Hippocampal formation (tissue), 2 donors: ENCODE measurements at regions not wholly inside any gene's neighbourhood (a gene's known extent, or its start where the extent isn't known, plus 50 kb on each side); places are given as distances from the start of the nearest gene placed in this dataset.

Experiments
- DNase-seq, 2 donors: peaks; one replicate each; lab custom pipeline; 2025; lab: John Stamatoyannopoulos, UW

DNA sequence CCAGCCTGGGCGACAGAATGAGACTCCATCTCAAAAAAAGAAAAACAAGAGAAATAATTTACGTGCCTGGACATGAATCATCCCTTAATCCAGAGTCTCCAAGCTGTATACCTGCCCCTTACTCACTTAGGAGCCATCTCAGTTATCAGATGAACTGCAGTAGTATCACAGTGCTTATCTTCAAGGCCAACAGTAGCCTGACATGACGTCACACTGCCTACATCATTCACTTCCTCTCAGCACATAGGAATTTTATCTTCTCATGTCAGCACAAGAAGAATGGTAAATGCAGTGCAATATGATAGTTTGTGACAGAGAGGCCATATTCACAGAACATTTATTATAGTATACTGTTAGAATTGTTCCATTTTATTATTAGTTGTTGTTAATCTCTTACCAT, 216.6 kb downstream of the SS18 start:
- no peak for DNase-seq

GRCh38 chr18:25866331-25866730, 224.1 kb downstream of the SS18 start:
- no peak for DNase-seq

DNA sequence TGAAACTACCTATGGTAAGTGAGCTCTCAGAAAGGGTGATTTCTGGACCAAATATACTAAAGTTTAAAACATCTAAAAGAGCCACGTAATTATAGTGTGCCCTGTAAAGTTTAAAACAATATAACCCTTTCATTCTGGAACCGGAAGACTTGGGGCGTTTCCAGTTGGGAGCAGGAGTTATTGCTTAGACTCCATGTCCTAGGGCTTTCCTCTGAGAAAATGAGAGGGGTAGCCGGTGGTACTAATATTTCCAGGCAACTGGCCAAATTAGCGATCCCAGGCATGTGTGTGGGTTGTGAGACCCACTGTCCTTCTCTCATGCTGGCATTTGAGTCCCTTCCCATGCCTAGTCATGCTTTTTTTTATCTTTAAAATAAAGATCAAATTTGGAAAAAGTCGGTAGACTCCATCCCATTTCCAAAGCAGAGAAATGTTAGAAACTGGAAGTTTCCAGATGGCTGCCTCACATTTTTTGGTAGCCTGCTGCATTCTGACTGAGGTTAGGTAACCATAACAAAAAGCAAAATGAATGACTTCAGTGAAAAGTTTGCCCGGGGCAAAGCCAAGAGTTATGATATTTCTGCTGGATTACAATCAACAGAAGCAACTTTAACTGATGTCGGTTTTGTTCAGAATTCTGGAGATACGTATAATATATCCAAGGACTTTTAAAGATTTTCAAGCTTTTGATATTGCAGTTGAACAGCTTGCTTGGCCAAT, 227.4 kb downstream of the SS18 start:
- DNase-seq = no peak

GRCh38 chr18:25853691-25854433, 236.6 kb downstream of the SS18 start:
- DNase-seq = no peak

GRCh38 chr18:25843791-25844190, 246.6 kb downstream of the SS18 start:
- no peak for DNase-seq

GRCh38 chr18:25842665-25843064, 247.7 kb downstream of the SS18 start:
- DNase-seq = no peak

DNA sequence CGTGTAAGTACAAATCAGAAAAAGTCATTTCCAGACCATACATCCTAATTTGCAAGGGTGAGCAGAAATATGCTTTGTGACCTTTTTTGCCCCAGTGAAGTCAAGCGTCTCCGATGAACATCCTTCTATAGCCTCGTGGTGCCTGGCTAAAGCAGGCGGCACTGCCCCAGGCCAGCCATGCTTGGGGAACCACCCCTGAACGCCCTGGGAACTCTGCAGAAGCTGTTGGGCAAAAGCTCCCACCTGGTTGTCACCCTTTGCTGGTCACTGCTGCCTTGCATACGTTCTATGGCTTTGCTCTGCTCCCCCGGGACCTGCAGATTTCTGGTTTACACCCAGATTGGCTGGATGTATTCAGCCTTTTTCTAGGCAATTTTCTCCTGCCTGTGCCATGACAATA, 256.4 kb downstream of the SS18 start:
- no peak for DNase-seq

DNA sequence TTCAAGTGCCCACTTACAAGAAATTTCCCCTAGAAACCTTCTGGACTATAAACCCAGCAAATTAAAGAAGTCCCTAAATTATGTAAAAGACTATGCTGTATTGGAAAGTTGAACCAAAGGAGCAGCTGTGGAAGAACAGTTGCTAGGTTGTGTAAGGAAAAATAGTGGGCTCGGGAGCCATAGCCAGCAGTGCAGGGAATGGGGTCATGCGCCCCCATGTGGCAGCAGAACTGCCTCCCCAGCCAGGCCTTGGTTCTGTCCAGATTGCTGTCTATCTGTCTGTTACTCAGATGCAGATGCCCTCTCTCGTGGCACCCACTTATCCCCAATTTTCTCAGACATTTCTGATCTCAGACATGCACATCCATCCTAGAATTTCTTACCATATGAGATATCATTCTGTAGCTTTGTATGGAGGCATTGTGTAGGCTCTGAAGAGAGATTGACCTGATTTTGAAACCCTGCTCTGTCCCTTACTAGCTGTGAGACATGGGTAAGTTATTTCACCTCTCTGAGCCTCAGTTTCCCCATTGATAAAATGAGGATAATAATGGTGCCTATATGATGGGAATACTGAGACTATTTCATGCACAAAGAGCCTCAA, 258.3 kb downstream of the SS18 start:
- peak; percentile 8 to 15 for DNase-seq

DNA sequence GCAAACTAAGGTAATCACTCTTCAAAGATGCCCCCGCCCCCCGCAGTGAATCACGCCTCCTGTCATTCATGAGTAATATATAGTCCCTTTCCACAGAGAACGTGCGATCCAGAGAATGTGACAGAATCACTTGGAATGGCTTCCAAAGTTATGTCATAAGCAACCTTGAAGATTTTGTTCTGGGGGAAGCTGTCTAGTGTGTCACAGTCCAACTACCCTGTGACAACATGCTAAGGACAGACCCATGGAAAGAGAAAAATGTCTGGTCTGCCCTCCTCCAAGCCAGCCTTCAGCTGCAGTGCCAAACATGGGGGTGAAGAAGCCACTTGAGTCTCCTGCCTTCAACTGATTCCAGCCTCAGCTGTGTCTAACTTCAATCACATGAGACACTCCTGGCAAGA, 259.1 kb downstream of the SS18 start:
- DNase-seq = no peak

GRCh38 chr18:25830787-25831186, 259.6 kb downstream of the SS18 start:
- no peak for DNase-seq

DNA sequence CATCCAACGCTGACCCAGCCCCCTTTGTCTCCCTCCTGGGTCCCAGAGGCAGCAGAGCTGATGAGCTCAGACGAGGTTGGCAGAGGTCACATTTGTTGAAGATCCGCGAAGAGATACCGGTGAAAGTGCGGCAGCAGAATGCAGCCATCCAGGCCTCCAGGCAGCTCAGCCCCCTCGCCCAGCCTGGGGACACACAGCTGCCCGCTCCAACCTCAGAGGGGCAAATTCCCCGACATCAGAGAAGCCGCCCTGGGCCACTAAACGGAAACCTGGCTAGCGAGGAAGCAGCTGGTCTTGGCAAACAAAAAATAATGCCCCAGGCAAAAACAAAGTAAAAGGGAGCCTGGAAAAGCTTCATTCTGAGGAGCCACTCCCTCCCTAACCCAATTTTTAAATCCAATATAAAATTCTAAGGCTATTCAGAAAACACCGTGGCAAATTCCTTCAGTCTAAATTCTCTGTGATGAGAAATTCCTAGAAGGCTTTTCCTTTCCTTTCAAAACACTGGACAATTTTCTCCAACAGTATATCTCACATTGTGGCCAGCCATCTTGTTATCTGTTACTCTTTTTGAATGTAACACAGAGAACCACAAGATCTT, 262.4 kb downstream of the SS18 start:
- DNase-seq = no peak

- no peak for DNase-seq
These were observed 263.2 kb downstream of the SS18 start for GRCh38 chr18:25827228-25827627.

GRCh38 chr18:25826823-25827222, 263.6 kb downstream of the SS18 start:
- no peak for DNase-seq

- DNase-seq = no peak
These were observed 264.2 kb downstream of the SS18 start for GRCh38 chr18:25825979-25826776.

GRCh38 chr18:25825056-25825455, 265.4 kb downstream of the SS18 start:
- DNase-seq = no peak

GRCh38 chr18:25819746-25820363, 270.6 kb downstream of the SS18 start:
- no peak for DNase-seq

GRCh38 chr18:25818505-25818904, 271.9 kb downstream of the SS18 start:
- DNase-seq = no peak

GRCh38 chr18:25817546-25818237, 272.7 kb downstream of the SS18 start:
- DNase-seq = no peak

DNA sequence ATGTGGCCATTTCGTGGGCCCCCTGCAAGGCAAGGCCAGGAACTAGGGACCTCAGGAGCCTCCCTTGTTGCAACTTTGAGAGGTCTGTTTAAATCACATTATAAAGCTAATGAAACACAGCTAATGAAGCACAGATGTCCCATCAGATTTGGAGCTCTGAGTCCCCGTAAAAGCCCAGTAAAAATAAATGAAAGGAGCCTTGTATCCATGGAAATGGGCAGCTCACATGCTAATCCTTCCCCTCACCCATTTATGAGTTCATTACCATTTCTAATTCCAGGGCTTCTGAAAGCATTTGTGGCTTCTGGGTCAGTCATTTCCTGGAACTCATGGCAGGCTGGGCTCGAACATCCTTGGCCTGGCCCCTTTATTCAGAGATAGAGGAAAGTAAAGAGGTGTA, 274.8 kb downstream of the SS18 start:
- no peak for DNase-seq

- DNase-seq = peak in 1 of 2 donors; percentile 4
These were observed 275.5 kb downstream of the SS18 start for GRCh38 chr18:25814841-25815458.
